GM11168 (cell line): ENCODE measurements at regions not wholly inside any gene's neighbourhood (a gene's known extent, or its start where the extent isn't known, plus 50 kb on each side); places are given as distances from the start of the nearest gene placed in this dataset.

ENCODE experiments used
- in situ Hi-C: fragments of 300-500 bp; cut with MboI; formaldehyde crosslinking; loops from one replicate; pipeline ENCODE4 v1.12.0; 2022; ENCODE audit warnings: low sequenced_read_pairs; ENCODE audit not compliant: unreplicated experiment

- in situ Hi-C loops, result no loop called here
These were observed 82.9 kb upstream of the CXADR start for GRCh38 chr21:17429936-17430335.

GRCh38 chr21:17432732-17433057, 80.1 kb upstream of the CXADR start:
- in situ Hi-C loops, result no loop called here

- in situ Hi-C loops, result no loop called here
These were observed 79.1 kb upstream of the CXADR start for GRCh38 chr21:17433730-17434129.

- in situ Hi-C loops, result no loop called here
These were observed 77.0 kb upstream of the CXADR start for GRCh38 chr21:17435565-17436543.

- in situ Hi-C loops, result no loop called here
These were observed 76.2 kb upstream of the CXADR start for GRCh38 chr21:17436626-17437111.

GRCh38 chr21:17438635-17439034, 74.2 kb upstream of the CXADR start:
- in situ Hi-C loops, result no loop called here

GRCh38 chr21:17440969-17441368, 71.9 kb upstream of the CXADR start:
- in situ Hi-C loops, result no loop called here

GRCh38 chr21:17441370-17441769, 71.5 kb upstream of the CXADR start:
- in situ Hi-C loops, result no loop called here

- in situ Hi-C loops, result no loop called here
These were observed 70.7 kb upstream of the CXADR start for GRCh38 chr21:17442165-17442564.

- in situ Hi-C loops, result no loop called here
These were observed 68.0 kb upstream of the CXADR start for GRCh38 chr21:17444828-17445227.

- in situ Hi-C loops, result no loop called here
These were observed 66.1 kb upstream of the CXADR start for GRCh38 chr21:17446737-17447136.

- in situ Hi-C loops, result no loop called here
These were observed 63.1 kb upstream of the CXADR start for GRCh38 chr21:17449701-17450100.

- in situ Hi-C loops, result no loop called here
These were observed 61.4 kb upstream of the CXADR start for GRCh38 chr21:17451364-17451891.

GRCh38 chr21:17454315-17455027, 58.4 kb upstream of the CXADR start:
- in situ Hi-C loops, result no loop called here

- in situ Hi-C loops, result no loop called here
These were observed 57.9 kb upstream of the CXADR start for GRCh38 chr21:17455028-17455353.

GRCh38 chr21:17455451-17455850, 57.4 kb upstream of the CXADR start:
- in situ Hi-C loops, result no loop called here

- in situ Hi-C loops, result no loop called here
These were observed 54.6 kb upstream of the CXADR start for GRCh38 chr21:17458279-17458678.

- in situ Hi-C loops, result no loop called here
These were observed 52.7 kb upstream of the CXADR start for GRCh38 chr21:17460094-17460493.

GRCh38 chr21:17461014-17461413, 51.8 kb upstream of the CXADR start:
- in situ Hi-C loops, result no loop called here

- in situ Hi-C loops, result no loop called here
These were observed 51.3 kb upstream of the CXADR start for GRCh38 chr21:17461582-17461981.

GRCh38 chr21:17462276-17462981, 50.4 kb upstream of the CXADR start:
- in situ Hi-C loops, result no loop called here
